Esophagus muscularis mucosa (tissue), 4 donors: ENCODE measurements at regions not wholly inside any gene's neighbourhood (a gene's known extent, or its start where the extent isn't known, plus 50 kb on each side); places are given as distances from the start of the nearest gene placed in this dataset.

Experiments used
- DNase-seq: peaks from one replicate; pipeline ENCODE4 v3.0.0-alpha.2; 2017; ENCODE audit errors: extremely low spot score
- H3K27ac ChIP-seq, 4 donors: fragments of 200-600 bp; sonication (generic); replicated peaks in 1 of 4; 1 replicate in 3 of 4; 2 replicates in 1 of 4; pipeline ENCODE4 v1.5.1; 2016 to 2019; ENCODE audit warnings: mild to moderate bottlenecking in 1 of 4
- H3K27me3 ChIP-seq, 4 donors: fragments of 200-600 bp; sonication (generic); one replicate each; pipeline versions ENCODE4 v1.5.1 to v1.6.0; 2016 to 2019
- H3K36me3 ChIP-seq, 4 donors: fragments of 200-600 bp; sonication (generic); one replicate each; pipeline ENCODE4 v1.5.1; 2016 to 2019
- H3K4me1 ChIP-seq, 4 donors: fragments of 200-600 bp; sonication (generic); one replicate each; pipeline ENCODE4 v1.5.1; 2016 to 2019
- H3K4me3 ChIP-seq, 4 donors: fragments of 200-600 bp; sonication (generic); 1 replicate in 2 of 4; 2 replicates in 2 of 4; pipeline ENCODE4 v1.5.1; 2016 to 2019; ENCODE audit warnings: mild to moderate bottlenecking in 4 of 4, moderate library complexity in 1 of 4
- H3K9me3 ChIP-seq, 4 donors: fragments of 200-600 bp; sonication (generic); 1 replicate in 3 of 4; 2 replicates in 1 of 4; pipeline ENCODE4 v1.5.1; 2016 to 2019
- EP300 ChIP-seq: sonication (generic); formaldehyde crosslinking; IDR thresholded peaks from one replicate; pipeline ENCODE4 v1.6.1; 2017; ENCODE audit warnings: antibody characterized with exemption
- POLR2A ChIP-seq: fragments of 450-650 bp; IDR thresholded peaks from one replicate; pipeline ENCODE4 v1.6.1; 2017; ENCODE audit warnings: antibody characterized with exemption, moderate library complexity, mild to moderate bottlenecking, low read depth
- POLR2AphosphoS5 ChIP-seq, 2 donors: sonication (generic); formaldehyde crosslinking; IDR thresholded peaks; one replicate each; pipeline ENCODE4 v1.6.1; 2017; ENCODE audit warnings: antibody characterized with exemption in 2 of 2
- WGBS: methylation state at CpG from one replicate; pipeline ENCODE4 v1.1.5; 2018; 5-methylcytosine and 5-hydroxymethylcytosine counted together
- intact Hi-C: fragments of 100-400 bp; cut with DNase I; formaldehyde crosslinking; loops from one replicate; pipeline ENCODE4 v1.15.1; 2023
- TF ChIP-seq, protein P1 (sequence below), 3 experiments: fragments of 200-600 bp in 2 of 3; fragments of 450-650 bp in 1 of 3; sonication (generic) in 2 of 3; IDR thresholded peaks; one replicate each; pipeline ENCODE4 v1.5.1; 2017 to 2019; ENCODE audit warnings: antibody characterized with exemption in 3 of 3, mild to moderate bottlenecking in 2 of 3, moderate library complexity in 1 of 3

DNA sequence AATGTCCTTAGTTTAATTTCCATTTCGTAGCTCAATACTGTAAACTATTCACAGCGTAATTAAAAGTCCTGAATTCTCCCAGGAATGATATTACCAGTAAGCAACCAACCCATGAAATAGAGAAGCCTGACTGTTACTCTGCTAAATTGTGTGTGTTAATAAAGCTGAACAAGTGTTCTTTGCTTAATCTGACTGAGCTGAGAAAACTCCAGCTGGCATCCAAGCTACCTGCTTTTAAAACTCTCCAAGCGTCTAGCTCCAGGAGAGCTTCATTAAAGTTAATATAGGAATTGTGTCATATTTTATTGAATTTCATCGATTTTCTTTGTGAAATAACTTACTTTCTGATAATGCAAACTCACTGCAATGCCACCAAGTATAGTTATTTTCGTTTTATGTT lies 524.4 kb downstream of the SLC16A7 start:
- intact Hi-C loops, result no loop called here
- 81% methylated on average over 5 of the region's 5 CpGs for WGBS
- no peak for DNase-seq

DNA sequence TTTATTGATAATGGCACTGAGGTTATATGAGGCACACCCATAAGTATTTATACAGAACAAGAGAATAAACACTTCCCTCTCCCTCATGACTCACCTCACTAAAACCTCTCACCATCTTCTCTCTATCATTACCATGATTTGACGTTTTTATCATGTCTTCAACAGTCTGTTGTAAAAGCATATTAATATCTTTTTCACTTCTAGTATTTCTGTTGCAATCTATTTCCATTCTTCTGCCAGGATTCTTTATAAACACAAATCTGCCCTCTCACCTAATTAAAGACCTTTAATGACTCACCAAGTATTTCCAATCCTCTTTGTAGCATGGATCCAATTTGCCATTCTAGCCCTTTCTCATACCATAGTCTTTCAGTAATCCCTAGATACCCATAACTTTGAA lies 527.7 kb downstream of the SLC16A7 start:
- Histone ChIP-seq H3K27ac (no peak overlapping the region), H3K4me3 (no peak overlapping the region), H3K36me3 (no peaks in the 10 kb centered on the region), H3K9me3 (no peaks in the 10 kb centered on the region), H3K27me3 (no peaks in the 10 kb centered on the region), H3K4me1 (no peaks in the 10 kb centered on the region)
- DNase-seq, result no peak
- TF ChIP-seq EP300 (no peak), POLR2A (no peak), POLR2AphosphoS5 (IDR thresholded peaks at IDR 0.05) (no peak)
- TF ChIP-seq, protein P1, sequence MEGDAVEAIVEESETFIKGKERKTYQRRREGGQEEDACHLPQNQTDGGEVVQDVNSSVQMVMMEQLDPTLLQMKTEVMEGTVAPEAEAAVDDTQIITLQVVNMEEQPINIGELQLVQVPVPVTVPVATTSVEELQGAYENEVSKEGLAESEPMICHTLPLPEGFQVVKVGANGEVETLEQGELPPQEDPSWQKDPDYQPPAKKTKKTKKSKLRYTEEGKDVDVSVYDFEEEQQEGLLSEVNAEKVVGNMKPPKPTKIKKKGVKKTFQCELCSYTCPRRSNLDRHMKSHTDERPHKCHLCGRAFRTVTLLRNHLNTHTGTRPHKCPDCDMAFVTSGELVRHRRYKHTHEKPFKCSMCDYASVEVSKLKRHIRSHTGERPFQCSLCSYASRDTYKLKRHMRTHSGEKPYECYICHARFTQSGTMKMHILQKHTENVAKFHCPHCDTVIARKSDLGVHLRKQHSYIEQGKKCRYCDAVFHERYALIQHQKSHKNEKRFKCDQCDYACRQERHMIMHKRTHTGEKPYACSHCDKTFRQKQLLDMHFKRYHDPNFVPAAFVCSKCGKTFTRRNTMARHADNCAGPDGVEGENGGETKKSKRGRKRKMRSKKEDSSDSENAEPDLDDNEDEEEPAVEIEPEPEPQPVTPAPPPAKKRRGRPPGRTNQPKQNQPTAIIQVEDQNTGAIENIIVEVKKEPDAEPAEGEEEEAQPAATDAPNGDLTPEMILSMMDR (IDR thresholded peaks at IDR 0.05), result no peak
- intact Hi-C loops, result no loop called here
- 41% methylated on average over 1 of the region's 1 CpG for WGBS

More for the DNA sequence above, 524.4 kb downstream of the SLC16A7 start:
- Histone ChIP-seq H3K27me3 (no peaks in the 10 kb centered on the region), H3K27ac (no peak overlapping the region), H3K4me1 (no peaks in the 10 kb centered on the region), H3K9me3 (no peaks in the 10 kb centered on the region), H3K36me3 (no peaks in the 10 kb centered on the region), H3K4me3 (no peak overlapping the region)
- TF ChIP-seq POLR2AphosphoS5 (IDR thresholded peaks at IDR 0.05), result no peak
- TF ChIP-seq, protein P1 (IDR thresholded peaks at IDR 0.05), result no peak
- TF ChIP-seq POLR2A, result no peak
- no peak for TF ChIP-seq EP300

DNA sequence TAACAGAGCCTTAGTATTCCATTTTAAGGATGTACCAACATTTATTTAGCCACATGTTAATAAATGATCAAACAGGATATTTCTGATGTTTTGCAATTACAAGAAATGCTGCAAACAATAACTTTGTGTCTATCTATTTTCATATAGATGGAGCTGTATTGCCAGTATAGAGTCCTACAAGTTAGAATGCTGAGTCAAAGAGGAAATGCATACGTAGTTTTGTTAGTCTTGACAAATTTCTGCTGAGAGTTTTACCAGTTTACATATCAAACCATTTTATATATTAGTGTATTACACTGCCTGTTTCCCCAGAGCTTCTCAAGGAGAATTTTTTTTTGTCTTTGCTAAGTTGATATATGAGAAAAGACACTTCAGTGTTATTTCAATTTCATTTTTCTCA lies 541.7 kb downstream of the SLC16A7 start:
- H3K36me3 ChIP-seq, result no peaks in the 10 kb centered on the region
- 71% methylated on average over 1 of the region's 1 CpG for WGBS
- intact Hi-C loops, result no loop called here
- H3K27ac ChIP-seq, result no peak overlapping the region
- DNase-seq, result no peak
- no peak for TF ChIP-seq POLR2A
- no peak for TF ChIP-seq POLR2AphosphoS5 (IDR thresholded peaks at IDR 0.05)
- TF ChIP-seq, protein P1 (IDR thresholded peaks at IDR 0.05), result no peak
- no peak for TF ChIP-seq EP300
- H3K27me3 ChIP-seq, result no peaks in the 10 kb centered on the region
- H3K9me3 ChIP-seq, result no peaks in the 10 kb centered on the region
- H3K4me3 ChIP-seq, result no peak overlapping the region
- no peaks in the 10 kb centered on the region for H3K4me1 ChIP-seq

- Histone ChIP-seq H3K4me1 (no peaks in the 10 kb centered on the region), H3K36me3 (no peaks in the 10 kb centered on the region), H3K4me3 (no peak overlapping the region), H3K9me3 (no peaks in the 10 kb centered on the region), H3K27me3 (no peaks in the 10 kb centered on the region), H3K27ac (no peak overlapping the region)
- intact Hi-C loops, result no loop called here
- DNase-seq, result no peak
- WGBS, result 74% methylated on average over 1 of the region's 1 CpG
- TF ChIP-seq POLR2AphosphoS5 (IDR thresholded peaks at IDR 0.05) (no peak), EP300 (no peak), POLR2A (no peak)
- TF ChIP-seq, protein P1 (IDR thresholded peaks at IDR 0.05), result no peak
These were observed 542.7 kb downstream of the SLC16A7 start for GRCh38 chr12:60138526-60138925.

GRCh38 chr12:60144395-60144794 lies 548.6 kb downstream of the SLC16A7 start:
- H3K36me3 ChIP-seq, result no peaks in the 10 kb centered on the region
- H3K27ac ChIP-seq, result no peak overlapping the region
- TF ChIP-seq POLR2AphosphoS5 (IDR thresholded peaks at IDR 0.05) (no peak), POLR2A (no peak)
- TF ChIP-seq, protein P1 (IDR thresholded peaks at IDR 0.05), result no peak
- WGBS, result 86% methylated on average over 1 of the region's 1 CpG
- H3K9me3 ChIP-seq, result no peaks in the 10 kb centered on the region
- H3K27me3 ChIP-seq, result no peaks in the 10 kb centered on the region
- intact Hi-C loops, result no loop called here
- no peaks in the 10 kb centered on the region for H3K4me1 ChIP-seq
- no peak for DNase-seq
- H3K4me3 ChIP-seq, result no peak overlapping the region
